ENCODE measurements at regions not wholly inside any gene's neighbourhood (a gene's known extent, or its start where the extent isn't known, plus 50 kb on each side); places are given as distances from the start of the nearest gene placed in this dataset.

DNA sequence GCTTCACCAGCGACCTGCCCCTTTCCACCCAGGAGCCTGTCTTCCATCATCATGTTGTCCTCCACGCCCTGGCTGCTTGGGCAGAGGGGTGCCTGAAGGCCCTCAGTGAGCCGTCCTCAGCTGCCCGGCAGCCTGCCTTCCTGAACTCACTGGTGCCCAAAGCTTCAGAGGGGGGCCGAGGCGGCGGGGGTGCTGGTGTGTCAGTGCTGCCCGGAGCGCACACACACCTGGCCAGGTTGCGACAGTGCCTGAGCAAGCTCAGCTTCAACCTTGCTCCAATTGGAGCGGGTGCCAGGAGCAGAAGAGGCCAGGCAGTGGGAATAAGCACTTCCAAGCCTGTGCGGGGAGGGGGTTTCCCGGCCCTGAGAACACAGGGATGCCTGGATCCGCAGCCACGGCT is 566.3 kb downstream of the INHBA start:
- H3K4me3 ChIP-seq (replicated peaks in 1 of 2; ENCODE audit: low read depth in 2 of 2, low read length in 2 of 2), result no peak overlapping the region
- TF ChIP-seq, protein P1, sequence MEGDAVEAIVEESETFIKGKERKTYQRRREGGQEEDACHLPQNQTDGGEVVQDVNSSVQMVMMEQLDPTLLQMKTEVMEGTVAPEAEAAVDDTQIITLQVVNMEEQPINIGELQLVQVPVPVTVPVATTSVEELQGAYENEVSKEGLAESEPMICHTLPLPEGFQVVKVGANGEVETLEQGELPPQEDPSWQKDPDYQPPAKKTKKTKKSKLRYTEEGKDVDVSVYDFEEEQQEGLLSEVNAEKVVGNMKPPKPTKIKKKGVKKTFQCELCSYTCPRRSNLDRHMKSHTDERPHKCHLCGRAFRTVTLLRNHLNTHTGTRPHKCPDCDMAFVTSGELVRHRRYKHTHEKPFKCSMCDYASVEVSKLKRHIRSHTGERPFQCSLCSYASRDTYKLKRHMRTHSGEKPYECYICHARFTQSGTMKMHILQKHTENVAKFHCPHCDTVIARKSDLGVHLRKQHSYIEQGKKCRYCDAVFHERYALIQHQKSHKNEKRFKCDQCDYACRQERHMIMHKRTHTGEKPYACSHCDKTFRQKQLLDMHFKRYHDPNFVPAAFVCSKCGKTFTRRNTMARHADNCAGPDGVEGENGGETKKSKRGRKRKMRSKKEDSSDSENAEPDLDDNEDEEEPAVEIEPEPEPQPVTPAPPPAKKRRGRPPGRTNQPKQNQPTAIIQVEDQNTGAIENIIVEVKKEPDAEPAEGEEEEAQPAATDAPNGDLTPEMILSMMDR (IDR thresholded peaks at IDR 0.05; ENCODE audit: low read depth, low read length), result no peak
- no peak for DNase-seq (ENCODE audit: low read depth in 2 of 2)

DNA sequence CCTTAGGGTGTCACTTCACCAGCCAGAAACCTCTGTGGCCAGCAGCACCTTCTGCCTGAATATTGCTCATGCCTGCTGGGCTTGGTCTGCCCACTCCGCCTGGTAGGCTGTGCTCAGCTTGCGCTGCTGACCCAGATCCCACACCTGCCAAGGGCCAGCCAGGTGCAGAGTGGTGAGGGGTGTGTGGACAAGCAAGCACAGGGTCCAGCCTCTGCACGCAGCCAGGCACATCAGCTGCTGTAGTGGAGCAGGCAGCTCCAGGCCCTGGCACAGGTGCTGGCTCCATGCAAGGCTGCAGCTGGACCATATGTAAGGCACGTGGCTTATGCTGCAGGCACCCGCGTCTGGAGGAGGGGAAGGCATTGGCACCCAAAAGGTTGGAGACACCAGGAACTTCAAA is 567.4 kb downstream of the INHBA start:
- no peak overlapping the region for H3K4me3 ChIP-seq (replicated peaks in 1 of 2; ENCODE audit: low read depth in 2 of 2, low read length in 2 of 2)
- TF ChIP-seq, protein P1 (IDR thresholded peaks at IDR 0.05; ENCODE audit: low read depth, low read length), result no peak
- no peak for DNase-seq (ENCODE audit: low read depth in 2 of 2)

DNA sequence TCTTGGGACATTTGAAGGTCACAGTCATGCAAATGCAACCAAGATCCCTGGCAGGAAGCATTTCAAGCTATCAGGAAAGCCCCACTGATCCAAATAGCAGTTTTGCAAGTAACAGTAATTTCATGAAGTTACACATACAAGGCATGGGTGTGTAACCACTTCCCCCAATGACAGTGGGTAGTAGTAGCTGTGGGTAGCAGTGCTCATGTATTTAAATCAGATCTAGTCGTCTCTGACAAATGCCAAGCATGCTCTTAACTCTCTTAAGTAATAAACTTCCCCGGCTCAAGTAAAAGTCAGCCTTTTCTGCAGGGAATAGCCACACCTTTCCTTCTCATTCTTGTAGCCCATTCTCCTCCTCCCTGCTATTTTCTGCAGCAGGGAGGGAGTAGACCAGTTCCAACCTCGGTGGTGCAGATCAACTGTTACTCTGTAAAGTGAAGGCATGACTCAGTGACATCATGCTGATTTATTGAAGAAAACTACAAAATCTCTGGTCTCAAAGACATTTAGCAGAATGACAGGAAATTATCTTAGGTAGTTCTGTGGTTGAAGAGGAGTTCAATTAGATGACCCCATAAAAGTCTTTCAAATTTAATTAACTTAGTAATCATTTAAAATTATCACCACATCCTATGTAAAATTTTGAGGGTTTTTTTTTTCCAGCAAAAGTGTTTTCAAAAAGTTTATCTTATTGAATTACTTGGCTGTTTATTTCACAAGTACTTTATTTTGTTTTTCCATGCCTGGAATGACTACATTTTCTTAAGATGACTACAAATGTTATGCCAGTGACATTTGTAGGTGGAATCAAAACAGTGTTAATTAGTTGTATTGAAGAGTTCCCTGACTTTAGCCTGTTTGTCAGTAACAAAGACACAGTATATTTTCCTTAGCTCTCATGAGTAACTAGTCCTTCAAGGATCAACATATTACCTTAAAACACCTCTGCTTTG is 568.3 kb downstream of the INHBA start:
- TF ChIP-seq, protein P1 (IDR thresholded peaks at IDR 0.05; ENCODE audit: low read depth, low read length), result no peak
- no peak overlapping the region for H3K4me3 ChIP-seq (replicated peaks in 1 of 2; ENCODE audit: low read depth in 2 of 2, low read length in 2 of 2)
- peak; percentile 10 to 32 for DNase-seq (ENCODE audit: low read depth in 2 of 2)

DNA sequence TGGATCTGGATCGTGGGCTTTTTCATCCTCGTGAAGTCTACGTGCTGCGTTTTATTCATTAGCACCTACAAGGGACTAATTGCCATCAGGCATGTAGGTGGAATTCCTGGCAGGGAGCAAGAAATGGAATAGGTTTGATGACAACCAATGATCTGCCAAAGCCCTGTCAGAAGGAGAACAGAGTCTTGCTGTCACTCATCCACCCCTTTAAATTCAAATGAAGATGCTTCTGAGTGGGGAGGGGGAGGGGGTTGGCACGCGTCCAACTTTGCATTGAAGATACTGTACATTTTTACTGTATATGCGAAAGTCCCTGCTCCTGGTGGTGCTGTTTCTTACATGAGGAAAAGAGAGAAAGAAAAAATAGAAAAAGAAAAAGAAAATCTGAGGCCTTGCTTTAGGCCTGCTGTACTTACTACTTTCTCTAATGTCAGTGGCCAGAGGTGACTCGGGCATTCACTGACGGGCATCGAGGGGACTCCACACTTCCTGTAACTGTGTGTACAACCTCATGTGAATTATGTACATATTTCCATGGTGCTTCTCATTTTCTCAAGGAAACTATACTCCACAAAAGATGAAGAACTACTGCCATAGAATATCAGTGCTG is 569.1 kb downstream of the INHBA start:
- H3K4me3 ChIP-seq (replicated peaks in 1 of 2; ENCODE audit: low read depth in 2 of 2, low read length in 2 of 2), result no peak overlapping the region
- TF ChIP-seq, protein P1 (IDR thresholded peaks at IDR 0.05; ENCODE audit: low read depth, low read length), result no peak
- DNase-seq (ENCODE audit: low read depth in 2 of 2), result no peak

DNA sequence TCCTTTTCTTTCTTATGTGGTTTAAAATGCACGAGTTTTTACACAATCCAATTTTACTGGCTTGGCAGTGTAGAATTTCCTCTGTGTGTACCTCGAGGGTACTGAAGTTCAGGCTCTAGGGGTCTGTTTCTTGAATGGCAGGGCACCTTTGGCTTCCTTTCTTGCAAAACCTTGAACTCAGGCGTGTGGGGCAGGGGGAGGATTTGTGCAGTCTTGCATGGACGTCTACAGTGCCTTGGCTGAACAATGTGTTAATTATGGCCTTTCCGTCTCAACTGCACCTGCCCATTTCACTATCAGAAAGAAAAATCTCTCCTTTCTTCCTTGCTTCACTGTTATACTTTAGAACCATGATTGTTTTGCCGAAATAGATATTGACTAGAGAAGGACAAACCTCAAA is 570.9 kb downstream of the INHBA start:
- DNase-seq (ENCODE audit: low read depth in 2 of 2), result no peak
- TF ChIP-seq, protein P1 (IDR thresholded peaks at IDR 0.05; ENCODE audit: low read depth, low read length), result no peak
- no peak overlapping the region for H3K4me3 ChIP-seq (replicated peaks in 1 of 2; ENCODE audit: low read depth in 2 of 2, low read length in 2 of 2)

DNA sequence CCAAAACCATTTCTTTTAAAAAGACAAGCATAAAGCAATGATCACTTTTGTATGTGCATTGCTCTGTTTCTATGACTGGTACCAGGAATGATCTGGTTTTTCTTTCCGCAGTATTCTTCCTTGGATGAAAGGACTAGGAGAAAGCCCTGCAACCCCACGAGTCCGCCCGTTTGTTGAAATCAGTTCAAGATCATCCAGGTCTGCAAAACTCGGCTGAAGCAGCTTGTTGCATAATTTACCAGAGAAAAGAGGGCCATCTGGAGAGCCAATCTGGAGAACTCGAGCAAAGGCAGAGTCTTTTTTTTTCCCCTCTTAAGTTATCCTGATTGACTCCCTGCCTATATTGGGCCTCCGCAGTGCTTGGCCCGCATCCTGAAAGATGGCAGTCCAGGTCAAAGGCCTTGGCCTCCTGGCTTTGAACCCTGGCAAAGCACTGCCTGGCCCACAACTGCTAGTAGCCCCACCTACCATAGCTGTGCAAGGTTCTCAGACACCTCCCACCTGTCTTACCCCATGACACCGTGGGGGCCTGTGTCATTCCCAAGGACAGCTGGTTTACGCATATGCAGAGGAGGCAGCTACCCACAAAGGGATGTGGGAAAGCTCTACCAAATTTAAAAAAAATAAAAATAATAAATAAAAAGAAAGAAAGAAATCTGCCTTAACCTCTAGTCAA is 572.2 kb downstream of the INHBA start:
- H3K4me3 ChIP-seq (replicated peaks in 1 of 2; ENCODE audit: low read depth in 2 of 2, low read length in 2 of 2), result no peak overlapping the region
- no peak for DNase-seq (ENCODE audit: low read depth in 2 of 2)
- TF ChIP-seq, protein P1 (IDR thresholded peaks at IDR 0.05; ENCODE audit: low read depth, low read length), result no peak

All from cardiac fibroblast (primary cell).